A549 (cell line): ENCODE measurements at regions not wholly inside any gene's neighbourhood (a gene's known extent, or its start where the extent isn't known, plus 50 kb on each side); places are given as distances from the start of the nearest gene placed in this dataset.

Experiments used
- ATAC-seq, 2 experiments: fragments of 200-7000 bp in 1 of 2; fragments of >200 bp in 1 of 2; cut with Nextera tagmentation in 1 of 2; cut with Tn5 transposase in 1 of 2; 3 replicates each; pipeline versions ENCODE4 v1.8.0 to v1.9.1; 2018 to 2020; ENCODE audit warnings: mild to moderate bottlenecking in 1 of 2, moderate library complexity in 1 of 2
- CTCF ChIA-PET: fragments of 300-600 bp; sonication (Branson Sonifier 250); formaldehyde crosslinking; extraction: SDS; loops from one replicate; lab custom pipeline; 2021; ENCODE audit warnings: antibody characterized with exemption, inconsistent platforms; lab: Yijun Ruan, JAX
- POLR2A ChIA-PET: fragments of 350-600 bp; formaldehyde crosslinking; extraction: SDS; loops from one replicate; lab custom pipeline; 2021; ENCODE audit warnings: antibody characterized with exemption, inconsistent platforms; lab: Yijun Ruan, JAX
- DNase-seq, 2 experiments: peaks; one replicate each; pipeline versions ENCODE4 v3.0.0 to v3.0.0-alpha.2; 2011 to 2016; ENCODE audit warnings: low read depth in 1 of 2, low spot score in 1 of 2
- FAIRE-seq: peaks from 2 replicates; lab custom pipeline; 2011; peaks lifted over from hg19 to GRCh38; lab: Jason Lieb, UNC
- H3K27ac ChIP-seq, 2 experiments: fragments of >200 bp; sonication (Bioruptor Twin); formaldehyde crosslinking; 3 replicates each; pipeline ENCODE4 v1.5.1; 2016 to 2017
- H3K4me1 ChIP-seq: fragments of >200 bp; sonication (Bioruptor Twin); formaldehyde crosslinking; 3 replicates; pipeline ENCODE4 v1.6.1; 2016
- H3K4me2 ChIP-seq: fragments of >200 bp; sonication (Bioruptor Twin); formaldehyde crosslinking; 3 replicates; pipeline ENCODE4 v1.6.1; 2016
- H3K4me3 ChIP-seq: fragments of >200 bp; sonication (Bioruptor Twin); formaldehyde crosslinking; 3 replicates; pipeline ENCODE4 v1.5.1; 2016
- H3K9me3 ChIP-seq: fragments of >200 bp; sonication (Bioruptor Twin); formaldehyde crosslinking; 3 replicates; pipeline ENCODE4 v1.6.1; 2016
- ATOH8 ChIP-seq: fragments of 250-450 bp; sonication (Bioruptor Pico); IDR thresholded peaks from 2 replicates; pipeline ENCODE4 v1.5.0; 2020; ENCODE audit warnings: low read depth, mild to moderate bottlenecking, moderate library complexity
- BHLHE40 ChIP-seq: IDR thresholded peaks from 2 replicates; pipeline ENCODE4 v1.6.1; 2012; ENCODE audit warnings: low read depth, low read length, inconsistent platforms
- CEBPB ChIP-seq, 2 experiments: fragments of >200 bp in 1 of 2; sonication (Bioruptor Twin) in 1 of 2; formaldehyde crosslinking in 1 of 2; IDR thresholded peaks; 2 replicates each; pipeline ENCODE4 v1.6.1; 2012 to 2016
- CHD4 ChIP-seq: fragments of 200-600 bp; sonication (generic); IDR thresholded peaks from 2 replicates; pipeline ENCODE4 v1.6.1; 2016; ENCODE audit warnings: antibody characterized with exemption, mild to moderate bottlenecking, borderline replicate concordance
- CTCF ChIP-seq: fragments of >200 bp; sonication (Bioruptor Twin); formaldehyde crosslinking; IDR thresholded peaks from 3 replicates; pipeline ENCODE4 v1.5.1; 2016
- EHMT2 ChIP-seq: fragments of 200-600 bp; sonication (generic); IDR thresholded peaks from 2 replicates; pipeline ENCODE4 v1.6.1; 2016; ENCODE audit warnings: antibody characterized with exemption, low read depth, mild to moderate bottlenecking, moderate library complexity
- EP300 ChIP-seq, 2 experiments: fragments of >200 bp; sonication (Bioruptor Twin); formaldehyde crosslinking; IDR thresholded peaks; 2 replicates in 1 of 2; 3 replicates in 1 of 2; pipeline ENCODE4 v1.6.1; 2016 to 2017
- ESRRA ChIP-seq: fragments of 150-350 bp; IDR thresholded peaks from 2 replicates; pipeline ENCODE4 v1.6.1; 2014; ENCODE audit warnings: mild to moderate bottlenecking, low read length, borderline replicate concordance
- FOSB ChIP-seq: fragments of 250-450 bp; sonication (Bioruptor Pico); IDR thresholded peaks from 2 replicates; pipeline ENCODE4 v1.5.0; 2020; ENCODE audit warnings: mild to moderate bottlenecking, moderate library complexity
- FOXS1 ChIP-seq: fragments of 250-450 bp; sonication (Bioruptor Pico); IDR thresholded peaks from 2 replicates; pipeline ENCODE4 v1.5.0; 2020; ENCODE audit warnings: mild to moderate bottlenecking, moderate library complexity
- GATA3 ChIP-seq: IDR thresholded peaks from 2 replicates; pipeline ENCODE4 v1.6.1; 2012; ENCODE audit warnings: borderline replicate concordance
- HES2 ChIP-seq: fragments of >200 bp; sonication (Bioruptor Twin); formaldehyde crosslinking; IDR thresholded peaks from 2 replicates; pipeline ENCODE4 v1.6.1; 2016
- JUN ChIP-seq, 2 experiments: fragments of >200 bp; sonication (Bioruptor Twin); formaldehyde crosslinking; IDR thresholded peaks; 2 replicates in 1 of 2; 3 replicates in 1 of 2; pipeline ENCODE4 v1.6.1; 2016 to 2017
- KDM5A ChIP-seq: fragments of 200-600 bp; sonication (generic); IDR thresholded peaks from 2 replicates; pipeline ENCODE4 v1.6.1; 2016; ENCODE audit warnings: antibody characterized with exemption, mild to moderate bottlenecking
- MAFK ChIP-seq: fragments of 450-650 bp; IDR thresholded peaks from 2 replicates; pipeline ENCODE4 v1.6.1; 2014; ENCODE audit not compliant: partially characterized antibody
- MAZ ChIP-seq: fragments of 150-350 bp; IDR thresholded peaks from 2 replicates; pipeline ENCODE4 v1.6.1; 2014; ENCODE audit warnings: antibody characterized with exemption, low read depth, low read length, borderline replicate concordance
- NPAS2 ChIP-seq: fragments of 250-450 bp; sonication (Bioruptor Pico); IDR thresholded peaks from 2 replicates; pipeline ENCODE4 v1.8.0; 2022; ENCODE audit warnings: mild to moderate bottlenecking, moderate library complexity, borderline replicate concordance
- RARB ChIP-seq: fragments of 250-450 bp; sonication (Bioruptor Pico); IDR thresholded peaks from 2 replicates; pipeline ENCODE4 v1.8.0; 2021; ENCODE audit warnings: mild to moderate bottlenecking, moderate library complexity
- RFX5 ChIP-seq: fragments of 450-650 bp; IDR thresholded peaks from 2 replicates; pipeline ENCODE4 v1.7.1; 2014; ENCODE audit warnings: antibody characterized with exemption, mild to moderate bottlenecking, moderate library complexity
- RNF2 ChIP-seq: fragments of 200-600 bp; sonication (generic); IDR thresholded peaks from 2 replicates; pipeline ENCODE4 v1.6.1; 2016; ENCODE audit warnings: low read depth, mild to moderate bottlenecking, antibody characterized with exemption, moderate library complexity, borderline replicate concordance
- USF2 ChIP-seq: fragments of 450-650 bp; IDR thresholded peaks from 2 replicates; pipeline ENCODE4 v1.6.1; 2014; ENCODE audit warnings: antibody characterized with exemption
- ZFP36 ChIP-seq: fragments of 450-650 bp; IDR thresholded peaks from 2 replicates; pipeline ENCODE4 v1.6.1; 2014; ENCODE audit warnings: borderline replicate concordance; ENCODE audit not compliant: partially characterized antibody
- ZSCAN20 ChIP-seq: fragments of 250-450 bp; sonication (Bioruptor Pico); IDR thresholded peaks from 2 replicates; pipeline ENCODE4 v1.8.0; 2022; ENCODE audit warnings: mild to moderate bottlenecking, moderate library complexity
- WGBS: methylation state at CpG from one replicate; pipeline ENCODE4 v1.1.6; 2017; ENCODE audit errors: missing lambda C conversion rate; 5-methylcytosine and 5-hydroxymethylcytosine counted together

- TF ChIP-seq ESRRA (no peak), KDM5A (no peak)
Measured at GRCh38 chr20:16922834-16923233, 174.7 kb downstream of the OTOR start (continued).

GRCh38 chr20:16926626-16927430 lies 178.7 kb downstream of the OTOR start:
- 29% methylated on average over 11 of the region's 11 CpGs for WGBS
- H3K4me1 ChIP-seq = peaks cover 8% of the 10 kb centered on the region; the same call in 1 of the 3 replicates
- TF ChIP-seq HES2 (no peak), FOXS1 (CRISPR knock-in tag) (no peak), CHD4 (no peak), JUN (IDR thresholded peaks at IDR 0.05) (no peak), RFX5 (no peak), RNF2 (no peak), FOSB (CRISPR knock-in tag) (no peak), NPAS2 (no peak), CTCF (no peak), RARB (CRISPR knock-in tag) (no peak)
- FAIRE-seq (no peak), ATAC-seq (no peak), DNase-seq (no peak)
- no peaks in the 10 kb centered on the region for H3K9me3 ChIP-seq
- CTCF ChIA-PET = no interaction called here
- POLR2A ChIA-PET = no interaction called here
- no peak overlapping the region for H3K4me3 ChIP-seq
- H3K27ac ChIP-seq = no peak overlapping the region
- no peak overlapping the region for H3K4me2 ChIP-seq

- no peak for ATAC-seq
- H3K9me3 ChIP-seq = no peaks in the 10 kb centered on the region
- no peaks in the 10 kb centered on the region for H3K4me1 ChIP-seq
- no peak for FAIRE-seq
- H3K4me3 ChIP-seq = no peak overlapping the region
- TF ChIP-seq RARB (CRISPR knock-in tag) (no peak), FOSB (CRISPR knock-in tag) (no peak), MAFK (no peak), CEBPB (IDR thresholded peaks at IDR 0.05) (no peak), ZSCAN20 (CRISPR knock-in tag) (no peak), NPAS2 (no peak), EP300 (IDR thresholded peaks at IDR 0.05) (no peak), MAZ (no peak), EHMT2 (no peak), CHD4 (no peak), ATOH8 (CRISPR knock-in tag) (no peak)
- ChIA-PET POLR2A (no interaction called here), CTCF (no interaction called here)
- H3K4me2 ChIP-seq = no peak overlapping the region
- no peak overlapping the region for H3K27ac ChIP-seq
- no peak for DNase-seq
Measured at GRCh38 chr20:16929756-16930155, 181.6 kb downstream of the OTOR start.

GRCh38 chr20:16930656-16931055 lies 182.5 kb downstream of the OTOR start:
- no peak for FAIRE-seq
- CTCF ChIA-PET = no interaction called here
- H3K27ac ChIP-seq = no peak overlapping the region
- POLR2A ChIA-PET = no interaction called here
- TF ChIP-seq ZFP36 = no peak
- TF ChIP-seq BHLHE40 = no peak
- no peak for TF ChIP-seq GATA3
- TF ChIP-seq EHMT2 = no peak
- no peak for TF ChIP-seq USF2
- H3K9me3 ChIP-seq = no peaks in the 10 kb centered on the region
- no peak overlapping the region for H3K4me2 ChIP-seq
- ATAC-seq = no peak
- no peaks in the 10 kb centered on the region for H3K4me1 ChIP-seq
- H3K4me3 ChIP-seq = no peak overlapping the region
- DNase-seq = no peak
- WGBS = 0% methylated on average over 3 of the region's 4 CpGs
